ENCODE measurements at regions not wholly inside any gene's neighbourhood (a gene's known extent, or its start where the extent isn't known, plus 50 kb on each side); places are given as distances from the start of the nearest gene placed in this dataset.

- DNase-seq (ENCODE audit: low read depth): no peak
- H3K4me3 ChIP-seq (ENCODE audit: low read depth, low read length): no peak overlapping the region
- in situ Hi-C loops (cut with HindIII; ENCODE audit: low sequenced_read_pairs): no loop called here
- TF ChIP-seq CTCF (IDR thresholded peaks at IDR 0.05; ENCODE audit: low read depth, low read length, missing control alignments): no peak
These were observed 226.6 kb downstream of the EPHA4 start for GRCh38 chr2:221345516-221345915.

GRCh38 chr2:221346411-221346810 lies 225.7 kb downstream of the EPHA4 start:
- no peak overlapping the region for H3K4me3 ChIP-seq (ENCODE audit: low read depth, low read length)
- in situ Hi-C loops (cut with HindIII; ENCODE audit: low sequenced_read_pairs): no loop called here
- no peak for DNase-seq (ENCODE audit: low read depth)
- TF ChIP-seq CTCF (IDR thresholded peaks at IDR 0.05; ENCODE audit: low read depth, low read length, missing control alignments): no peak

- no peak for DNase-seq (ENCODE audit: low read depth)
- TF ChIP-seq CTCF (IDR thresholded peaks at IDR 0.05; ENCODE audit: low read depth, low read length, missing control alignments): no peak
- no peak overlapping the region for H3K4me3 ChIP-seq (ENCODE audit: low read depth, low read length)
- in situ Hi-C loops (cut with HindIII; ENCODE audit: low sequenced_read_pairs): no loop called here
These were observed 224.6 kb downstream of the EPHA4 start for GRCh38 chr2:221347471-221347870.

- no peak for TF ChIP-seq CTCF (IDR thresholded peaks at IDR 0.05; ENCODE audit: low read depth, low read length, missing control alignments)
- H3K4me3 ChIP-seq (ENCODE audit: low read depth, low read length): no peak overlapping the region
- in situ Hi-C loops (cut with HindIII; ENCODE audit: low sequenced_read_pairs): no loop called here
- DNase-seq (ENCODE audit: low read depth): no peak
These were observed 221.5 kb downstream of the EPHA4 start for GRCh38 chr2:221350616-221351015.

- no peak overlapping the region for H3K4me3 ChIP-seq (ENCODE audit: low read depth, low read length)
- TF ChIP-seq CTCF (IDR thresholded peaks at IDR 0.05; ENCODE audit: low read depth, low read length, missing control alignments): no peak
- DNase-seq (ENCODE audit: low read depth): no peak
- in situ Hi-C loops (cut with HindIII; ENCODE audit: low sequenced_read_pairs): no loop called here
These were observed 218.9 kb downstream of the EPHA4 start for GRCh38 chr2:221353201-221353600.

- TF ChIP-seq CTCF (IDR thresholded peaks at IDR 0.05; ENCODE audit: low read depth, low read length, missing control alignments): no peak
- no peak overlapping the region for H3K4me3 ChIP-seq (ENCODE audit: low read depth, low read length)
- in situ Hi-C loops (cut with HindIII; ENCODE audit: low sequenced_read_pairs): no loop called here
- no peak for DNase-seq (ENCODE audit: low read depth)
These were observed 211.8 kb downstream of the EPHA4 start for GRCh38 chr2:221360312-221360711.

GRCh38 chr2:221360742-221361141 lies 211.4 kb downstream of the EPHA4 start:
- H3K4me3 ChIP-seq (ENCODE audit: low read depth, low read length): no peak overlapping the region
- no peak for DNase-seq (ENCODE audit: low read depth)
- no peak for TF ChIP-seq CTCF (IDR thresholded peaks at IDR 0.05; ENCODE audit: low read depth, low read length, missing control alignments)
- in situ Hi-C loops (cut with HindIII; ENCODE audit: low sequenced_read_pairs): no loop called here

All from astrocyte of the cerebellum (primary cell).